DOHH2 (cell line): ENCODE measurements at regions not wholly inside any gene's neighbourhood (a gene's known extent, or its start where the extent isn't known, plus 50 kb on each side); places are given as distances from the start of the nearest gene placed in this dataset.

Experiments
- EZH2phosphoT487 ChIP-seq: fragments of 200-600 bp; sonication (generic); IDR thresholded peaks from 2 replicates; pipeline ENCODE4 v1.6.1; 2017; ENCODE audit warnings: borderline replicate concordance, mild to moderate bottlenecking, antibody characterized with exemption, low read length, moderate library complexity, mixed read lengths
- TF ChIP-seq, protein P1 (sequence below): fragments of 200-600 bp; sonication (generic); IDR thresholded peaks from one replicate; pipeline ENCODE4 v1.5.1; 2014; ENCODE audit warnings: antibody characterized with exemption, mild to moderate bottlenecking, low read depth, low read length; ENCODE audit not compliant: poor library complexity, severe bottlenecking

DNA sequence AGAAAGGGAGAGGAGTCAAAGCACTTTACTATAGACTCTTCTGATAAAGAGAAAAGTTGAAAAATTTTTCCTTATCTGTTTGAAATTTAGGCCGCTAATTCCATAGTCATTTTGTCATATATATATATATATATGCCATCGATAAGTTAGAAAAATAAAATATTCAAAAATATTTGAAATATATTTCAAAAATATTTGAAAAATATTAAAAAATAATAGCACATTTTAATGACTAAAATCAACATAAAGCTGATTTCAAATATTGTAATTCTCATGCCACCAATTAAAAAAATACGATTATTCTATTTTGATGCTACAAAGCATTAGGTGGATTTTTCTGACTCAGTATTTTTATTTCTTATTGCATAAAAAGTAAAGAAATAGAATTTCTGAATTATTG, 87.1 kb downstream of the KIF2B start:
- TF ChIP-seq, protein P1, sequence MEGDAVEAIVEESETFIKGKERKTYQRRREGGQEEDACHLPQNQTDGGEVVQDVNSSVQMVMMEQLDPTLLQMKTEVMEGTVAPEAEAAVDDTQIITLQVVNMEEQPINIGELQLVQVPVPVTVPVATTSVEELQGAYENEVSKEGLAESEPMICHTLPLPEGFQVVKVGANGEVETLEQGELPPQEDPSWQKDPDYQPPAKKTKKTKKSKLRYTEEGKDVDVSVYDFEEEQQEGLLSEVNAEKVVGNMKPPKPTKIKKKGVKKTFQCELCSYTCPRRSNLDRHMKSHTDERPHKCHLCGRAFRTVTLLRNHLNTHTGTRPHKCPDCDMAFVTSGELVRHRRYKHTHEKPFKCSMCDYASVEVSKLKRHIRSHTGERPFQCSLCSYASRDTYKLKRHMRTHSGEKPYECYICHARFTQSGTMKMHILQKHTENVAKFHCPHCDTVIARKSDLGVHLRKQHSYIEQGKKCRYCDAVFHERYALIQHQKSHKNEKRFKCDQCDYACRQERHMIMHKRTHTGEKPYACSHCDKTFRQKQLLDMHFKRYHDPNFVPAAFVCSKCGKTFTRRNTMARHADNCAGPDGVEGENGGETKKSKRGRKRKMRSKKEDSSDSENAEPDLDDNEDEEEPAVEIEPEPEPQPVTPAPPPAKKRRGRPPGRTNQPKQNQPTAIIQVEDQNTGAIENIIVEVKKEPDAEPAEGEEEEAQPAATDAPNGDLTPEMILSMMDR, result no peak
- no peak for TF ChIP-seq EZH2phosphoT487
